GM13976 (cell line): ENCODE measurements at regions not wholly inside any gene's neighbourhood (a gene's known extent, or its start where the extent isn't known, plus 50 kb on each side); places are given as distances from the start of the nearest gene placed in this dataset.

Source experiments
- DNase-seq: peaks from one replicate; pipeline ENCODE4 v3.0.0; 2012; ENCODE audit warnings: low spot score
- in situ Hi-C: fragments of 300-500 bp; cut with MboI; formaldehyde crosslinking; loops from one replicate; pipeline ENCODE4 v1.12.0; 2022; ENCODE audit warnings: low sequenced_read_pairs, mixed read lengths, inconsistent platforms; ENCODE audit not compliant: unreplicated experiment
- TF ChIP-seq, protein P1 (sequence below): IDR thresholded peaks from 2 replicates; pipeline ENCODE4 v1.5.1; 2012; ENCODE audit warnings: borderline replicate concordance, mild to moderate bottlenecking; ENCODE audit not compliant: insufficient read depth; ENCODE audit errors: extremely low read depth, missing control alignments, control extremely low read depth

DNA sequence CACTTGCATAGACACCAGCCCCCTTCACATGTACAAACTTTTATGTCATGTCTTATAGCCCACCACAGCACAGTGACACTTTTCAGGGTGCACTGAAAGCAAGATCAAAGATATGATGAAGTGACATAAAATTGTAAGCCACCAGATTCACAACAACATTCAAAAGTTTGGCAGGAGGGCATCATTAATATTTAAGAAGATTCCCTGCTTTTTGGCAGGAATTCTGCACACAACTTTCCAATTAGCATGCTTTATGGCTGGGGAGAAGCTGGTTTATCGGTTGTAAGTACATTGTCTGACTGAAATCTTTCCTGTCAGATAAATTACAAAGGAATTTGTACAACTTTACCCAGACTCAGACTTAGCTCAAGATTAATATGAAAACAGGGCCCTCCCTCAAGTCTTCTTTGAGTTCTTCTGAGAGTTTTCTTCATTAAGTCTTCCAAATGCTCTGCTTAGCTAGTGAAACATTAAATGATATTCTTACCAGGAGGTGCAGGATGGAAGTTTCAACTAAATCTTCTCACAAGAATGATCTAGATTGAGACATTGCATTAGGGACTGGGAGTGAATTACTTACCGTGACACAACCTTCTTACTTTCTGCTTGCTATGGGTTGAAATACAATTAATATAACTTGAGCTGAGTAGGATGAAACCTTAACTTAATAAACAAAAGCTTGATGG, 523.8 kb downstream of the PPARGC1A start:
- DNase-seq: no peak
- TF ChIP-seq, protein P1, sequence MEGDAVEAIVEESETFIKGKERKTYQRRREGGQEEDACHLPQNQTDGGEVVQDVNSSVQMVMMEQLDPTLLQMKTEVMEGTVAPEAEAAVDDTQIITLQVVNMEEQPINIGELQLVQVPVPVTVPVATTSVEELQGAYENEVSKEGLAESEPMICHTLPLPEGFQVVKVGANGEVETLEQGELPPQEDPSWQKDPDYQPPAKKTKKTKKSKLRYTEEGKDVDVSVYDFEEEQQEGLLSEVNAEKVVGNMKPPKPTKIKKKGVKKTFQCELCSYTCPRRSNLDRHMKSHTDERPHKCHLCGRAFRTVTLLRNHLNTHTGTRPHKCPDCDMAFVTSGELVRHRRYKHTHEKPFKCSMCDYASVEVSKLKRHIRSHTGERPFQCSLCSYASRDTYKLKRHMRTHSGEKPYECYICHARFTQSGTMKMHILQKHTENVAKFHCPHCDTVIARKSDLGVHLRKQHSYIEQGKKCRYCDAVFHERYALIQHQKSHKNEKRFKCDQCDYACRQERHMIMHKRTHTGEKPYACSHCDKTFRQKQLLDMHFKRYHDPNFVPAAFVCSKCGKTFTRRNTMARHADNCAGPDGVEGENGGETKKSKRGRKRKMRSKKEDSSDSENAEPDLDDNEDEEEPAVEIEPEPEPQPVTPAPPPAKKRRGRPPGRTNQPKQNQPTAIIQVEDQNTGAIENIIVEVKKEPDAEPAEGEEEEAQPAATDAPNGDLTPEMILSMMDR: no peak
- in situ Hi-C loops: no loop called here

- no peak for DNase-seq
- in situ Hi-C loops: no loop called here
- TF ChIP-seq, protein P1: no peak
Measured at GRCh38 chr4:23365086-23365485, 524.8 kb downstream of the PPARGC1A start.

- no peak for DNase-seq
- in situ Hi-C loops: no loop called here
- TF ChIP-seq, protein P1: no peak
Measured at GRCh38 chr4:23364167-23364566, 525.7 kb downstream of the PPARGC1A start.

- DNase-seq: no peak
- TF ChIP-seq, protein P1: no peak
- in situ Hi-C loops: no loop called here
Measured at GRCh38 chr4:23361453-23361852, 528.4 kb downstream of the PPARGC1A start.

GRCh38 chr4:23360718-23361117, 529.1 kb downstream of the PPARGC1A start:
- DNase-seq: no peak
- in situ Hi-C loops: no loop called here
- TF ChIP-seq, protein P1: no peak

GRCh38 chr4:23355258-23355657, 534.6 kb downstream of the PPARGC1A start:
- TF ChIP-seq, protein P1: no peak
- in situ Hi-C loops: no loop called here
- DNase-seq: no peak
